ENCODE measurements at regions not wholly inside any gene's neighbourhood (a gene's known extent, or its start where the extent isn't known, plus 50 kb on each side); places are given as distances from the start of the nearest gene placed in this dataset.
"Not testable (repeated sequence)": the region's sequence is repeated elsewhere in the genome, so short reads cannot be mapped to it uniquely, and the experiment has no call there.

GRCh38 chr17:15864472-15864871, 80.5 kb upstream of the ADORA2B start:
- H3K36me3 ChIP-seq; H3K4me1 ChIP-seq; H3K9me3 ChIP-seq; H3K27ac ChIP-seq (replicated peaks in 1 of 4); DNase-seq (ENCODE audit: extremely low spot score); H3K4me3 ChIP-seq; intact Hi-C loops (cut with DNase I); H3K27me3 ChIP-seq: not testable (repeated sequence)
- WGBS = 74% methylated on average over 4 of the region's 4 CpGs

- H3K36me3 ChIP-seq; DNase-seq (ENCODE audit: extremely low spot score); H3K27me3 ChIP-seq; H3K9me3 ChIP-seq; H3K4me3 ChIP-seq; H3K4me1 ChIP-seq; intact Hi-C loops (cut with DNase I); H3K27ac ChIP-seq (replicated peaks in 1 of 4): not testable (repeated sequence)
- 91% methylated on average over 3 of the region's 3 CpGs for WGBS
Measured at GRCh38 chr17:15866015-15866414, 78.9 kb upstream of the ADORA2B start.

GRCh38 chr17:15867331-15867730, 77.6 kb upstream of the ADORA2B start:
- H3K4me1 ChIP-seq; H3K4me3 ChIP-seq; H3K27ac ChIP-seq (replicated peaks in 1 of 4); intact Hi-C loops (cut with DNase I); H3K9me3 ChIP-seq; DNase-seq (ENCODE audit: extremely low spot score); H3K36me3 ChIP-seq; H3K27me3 ChIP-seq: not testable (repeated sequence)
- WGBS = no CpG with 5 or more reads among the region's 31 CpGs

- H3K27ac ChIP-seq (replicated peaks in 1 of 4); intact Hi-C loops (cut with DNase I); H3K36me3 ChIP-seq; H3K4me3 ChIP-seq; H3K9me3 ChIP-seq; H3K4me1 ChIP-seq; DNase-seq (ENCODE audit: extremely low spot score); H3K27me3 ChIP-seq: not testable (repeated sequence)
- WGBS = no CpG with 5 or more reads among the region's 2 CpGs
Measured at GRCh38 chr17:15869868-15870267, 75.1 kb upstream of the ADORA2B start.

GRCh38 chr17:15872677-15873076, 72.3 kb upstream of the ADORA2B start:
- DNase-seq (ENCODE audit: extremely low spot score); H3K4me3 ChIP-seq; H3K27me3 ChIP-seq; H3K4me1 ChIP-seq; H3K9me3 ChIP-seq; H3K36me3 ChIP-seq; H3K27ac ChIP-seq (replicated peaks in 1 of 4); intact Hi-C loops (cut with DNase I): not testable (repeated sequence)
- WGBS = 74% methylated on average over 4 of the region's 4 CpGs

- DNase-seq (ENCODE audit: extremely low spot score); intact Hi-C loops (cut with DNase I); H3K36me3 ChIP-seq; H3K4me3 ChIP-seq; H3K9me3 ChIP-seq; H3K27me3 ChIP-seq; H3K27ac ChIP-seq (replicated peaks in 1 of 4); H3K4me1 ChIP-seq: not testable (repeated sequence)
- WGBS = 79% methylated on average over 7 of the region's 7 CpGs
Measured at GRCh38 chr17:15877882-15878500, 66.9 kb upstream of the ADORA2B start.

- WGBS = 81% methylated on average over 8 of the region's 8 CpGs
Measured at GRCh38 chr17:15882058-15882720, 62.7 kb upstream of the ADORA2B start.

More at GRCh38 chr17:15882058-15882720, 62.7 kb upstream of the ADORA2B start:
- H3K9me3 ChIP-seq = no peaks in the 10 kb centered on the region
- H3K27ac ChIP-seq (replicated peaks in 1 of 4) = no peak overlapping the region
- TF ChIP-seq POLR2A (IDR thresholded peaks at IDR 0.05; ENCODE audit: low read depth) (no peak), EP300 (IDR thresholded peaks at IDR 0.05) (no peak), POLR2AphosphoS5 (IDR thresholded peaks at IDR 0.05) (no peak), CTCF (IDR thresholded peaks at IDR 0.05) (no peak)
- no peak for DNase-seq (ENCODE audit: extremely low spot score)
- no peaks in the 10 kb centered on the region for H3K36me3 ChIP-seq
- H3K4me3 ChIP-seq = no peak overlapping the region
- intact Hi-C loops (cut with DNase I) = no loop called here
- H3K4me1 ChIP-seq = peaks cover 0 to 7% (median 0%) of the 10 kb centered on the region in 4 donors
- no peaks in the 10 kb centered on the region for H3K27me3 ChIP-seq
